ENCODE measurements at regions not wholly inside any gene's neighbourhood (a gene's known extent, or its start where the extent isn't known, plus 50 kb on each side); places are given as distances from the start of the nearest gene placed in this dataset.

- TF ChIP-seq CTCF (conservative IDR thresholded peaks at IDR 0.05; ENCODE audit: low read length) (no peak), EZH2phosphoT487 (IDR thresholded peaks at IDR 0.05; ENCODE audit: borderline replicate concordance, low read depth, low read length) (no peak)
These were observed 365.4 kb upstream of the RGPD4 start for GRCh38 chr2:107461301-107461700.
